HEK293 (cell line): ENCODE measurements at regions not wholly inside any gene's neighbourhood (a gene's known extent, or its start where the extent isn't known, plus 50 kb on each side); places are given as distances from the start of the nearest gene placed in this dataset.

Experiments
- CTCF ChIP-seq: fragments of 450-650 bp; formaldehyde crosslinking; IDR thresholded peaks from 2 replicates; pipeline ENCODE4 v1.5.1; 2016; ENCODE audit warnings: missing biosample characterization, missing genetic modification characterization
- GLI2 ChIP-seq: fragments of 450-650 bp; formaldehyde crosslinking; IDR thresholded peaks from 2 replicates; pipeline ENCODE4; 2017; ENCODE audit warnings: missing biosample characterization, missing genetic modification characterization, low read depth, borderline replicate concordance
- INSM2 ChIP-seq: fragments of 450-650 bp; formaldehyde crosslinking; IDR thresholded peaks from 2 replicates; pipeline ENCODE4 v1.5.1; 2016; ENCODE audit warnings: missing biosample characterization, missing genetic modification characterization
- KLF17 ChIP-seq: fragments of 450-650 bp; formaldehyde crosslinking; IDR thresholded peaks from 2 replicates; pipeline ENCODE4 v1.5.1; 2016; ENCODE audit warnings: missing biosample characterization, missing genetic modification characterization
- WT1 ChIP-seq: fragments of 450-650 bp; formaldehyde crosslinking; IDR thresholded peaks from 2 replicates; pipeline ENCODE4 v1.5.1; 2016; ENCODE audit warnings: missing biosample characterization, missing genetic modification characterization
- YY1 ChIP-seq: fragments of 450-650 bp; formaldehyde crosslinking; IDR thresholded peaks from 2 replicates; pipeline ENCODE4 v1.5.1; 2018; ENCODE audit warnings: missing biosample characterization, missing genetic modification characterization
- ZFP3 ChIP-seq: fragments of 450-650 bp; formaldehyde crosslinking; IDR thresholded peaks from 2 replicates; pipeline ENCODE4 v1.5.1; 2016; ENCODE audit warnings: low read depth, missing biosample characterization, missing genetic modification characterization
- ZNF138 ChIP-seq: fragments of 450-650 bp; formaldehyde crosslinking; IDR thresholded peaks from 2 replicates; pipeline ENCODE4 v1.5.1; 2016; ENCODE audit warnings: missing biosample characterization, missing genetic modification characterization, borderline replicate concordance
- ZNF214 ChIP-seq: fragments of 450-650 bp; formaldehyde crosslinking; IDR thresholded peaks from 2 replicates; pipeline ENCODE4 v1.5.1; 2017; ENCODE audit warnings: missing biosample characterization, mild to moderate bottlenecking, missing genetic modification characterization, borderline replicate concordance
- ZNF366 ChIP-seq: fragments of 450-650 bp; formaldehyde crosslinking; conservative IDR thresholded peaks from 2 replicates; pipeline ENCODE4 v1.5.1; 2016; ENCODE audit warnings: missing biosample characterization, missing genetic modification characterization
- ZNF48 ChIP-seq: fragments of 450-650 bp; formaldehyde crosslinking; IDR thresholded peaks from 2 replicates; pipeline ENCODE4 v1.5.1; 2016; ENCODE audit warnings: missing biosample characterization, missing genetic modification characterization

- TF ChIP-seq KLF17 = no peak
- TF ChIP-seq ZNF214 (tag by site-specific recombination) = no peak
- TF ChIP-seq CTCF (tag by site-specific recombination) = no peak
- TF ChIP-seq WT1 (tag by site-specific recombination) = no peak
- no peak for TF ChIP-seq ZNF138 (tag by site-specific recombination)
- TF ChIP-seq GLI2 = no peak
- TF ChIP-seq INSM2 = no peak
- no peak for TF ChIP-seq ZFP3 (tag by site-specific recombination)
- TF ChIP-seq YY1 (tag by site-specific recombination) = no peak
- TF ChIP-seq ZNF48 (tag by site-specific recombination) = no peak
- TF ChIP-seq ZNF366 (tag by site-specific recombination) = no peak
Measured at GRCh38 chr13:33752597-33752996, 65.4 kb upstream of the RFC3 start.
